ENCODE measurements at regions not wholly inside any gene's neighbourhood (a gene's known extent, or its start where the extent isn't known, plus 50 kb on each side); places are given as distances from the start of the nearest gene placed in this dataset.

- H3K9me3 Mint-ChIP-seq (ENCODE audit: low read depth), result no peaks in the 10 kb centered on the region
- H3K4me1 Mint-ChIP-seq (ENCODE audit: low read depth), result peaks cover 17% of the 10 kb centered on the region
- TF ChIP-seq, protein P1, sequence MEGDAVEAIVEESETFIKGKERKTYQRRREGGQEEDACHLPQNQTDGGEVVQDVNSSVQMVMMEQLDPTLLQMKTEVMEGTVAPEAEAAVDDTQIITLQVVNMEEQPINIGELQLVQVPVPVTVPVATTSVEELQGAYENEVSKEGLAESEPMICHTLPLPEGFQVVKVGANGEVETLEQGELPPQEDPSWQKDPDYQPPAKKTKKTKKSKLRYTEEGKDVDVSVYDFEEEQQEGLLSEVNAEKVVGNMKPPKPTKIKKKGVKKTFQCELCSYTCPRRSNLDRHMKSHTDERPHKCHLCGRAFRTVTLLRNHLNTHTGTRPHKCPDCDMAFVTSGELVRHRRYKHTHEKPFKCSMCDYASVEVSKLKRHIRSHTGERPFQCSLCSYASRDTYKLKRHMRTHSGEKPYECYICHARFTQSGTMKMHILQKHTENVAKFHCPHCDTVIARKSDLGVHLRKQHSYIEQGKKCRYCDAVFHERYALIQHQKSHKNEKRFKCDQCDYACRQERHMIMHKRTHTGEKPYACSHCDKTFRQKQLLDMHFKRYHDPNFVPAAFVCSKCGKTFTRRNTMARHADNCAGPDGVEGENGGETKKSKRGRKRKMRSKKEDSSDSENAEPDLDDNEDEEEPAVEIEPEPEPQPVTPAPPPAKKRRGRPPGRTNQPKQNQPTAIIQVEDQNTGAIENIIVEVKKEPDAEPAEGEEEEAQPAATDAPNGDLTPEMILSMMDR (IDR thresholded peaks at IDR 0.05; ENCODE audit: unreplicated experiment), result no peak
- H3K4me3 Mint-ChIP-seq (ENCODE audit: low read depth), result no peak overlapping the region
- DNase-seq (ENCODE audit: low spot score, unreplicated experiment), result no peak
- no peak overlapping the region for H3K27ac Mint-ChIP-seq
- H3K27me3 Mint-ChIP-seq, result no peaks in the 10 kb centered on the region
- H3K36me3 Mint-ChIP-seq (ENCODE audit: insufficient read depth), result no peaks in the 10 kb centered on the region
Measured at GRCh38 chr20:6580486-6580885, 187.0 kb upstream of the BMP2 start.

GRCh38 chr20:6579824-6580223 is 187.7 kb upstream of the BMP2 start:
- no peaks in the 10 kb centered on the region for H3K27me3 Mint-ChIP-seq
- no peaks in the 10 kb centered on the region for H3K36me3 Mint-ChIP-seq (ENCODE audit: insufficient read depth)
- H3K4me3 Mint-ChIP-seq (ENCODE audit: low read depth), result no peak overlapping the region
- H3K4me1 Mint-ChIP-seq (ENCODE audit: low read depth), result peaks cover 17% of the 10 kb centered on the region
- TF ChIP-seq, protein P1 (IDR thresholded peaks at IDR 0.05; ENCODE audit: unreplicated experiment), result no peak
- H3K27ac Mint-ChIP-seq, result no peak overlapping the region
- H3K9me3 Mint-ChIP-seq (ENCODE audit: low read depth), result no peaks in the 10 kb centered on the region
- no peak for DNase-seq (ENCODE audit: low spot score, unreplicated experiment)

DNA sequence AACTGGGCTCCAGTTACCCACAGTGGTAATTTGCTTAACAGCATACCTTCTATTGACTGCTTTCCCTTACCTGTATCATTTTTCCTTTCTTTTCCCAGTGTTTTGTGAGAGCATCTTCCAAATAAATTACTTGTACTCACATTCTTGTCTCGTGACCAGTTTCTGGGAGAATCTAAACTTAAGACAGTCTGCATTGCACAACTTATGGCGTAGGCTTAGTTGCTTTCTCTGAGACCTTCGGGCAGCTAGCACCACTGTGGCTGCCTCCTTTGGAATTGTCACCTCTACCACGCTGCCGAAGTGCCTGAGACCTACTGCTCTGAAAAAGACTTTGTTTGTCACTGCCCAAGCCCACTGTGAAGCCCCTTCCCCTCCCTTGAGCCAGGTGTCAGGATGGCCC is 188.1 kb upstream of the BMP2 start:
- Mint-ChIP-seq H3K9me3 (ENCODE audit: low read depth) (no peaks in the 10 kb centered on the region), H3K27ac (no peak overlapping the region), H3K4me1 (ENCODE audit: low read depth) (peaks cover 17% of the 10 kb centered on the region), H3K36me3 (ENCODE audit: insufficient read depth) (no peaks in the 10 kb centered on the region), H3K27me3 (no peaks in the 10 kb centered on the region), H3K4me3 (ENCODE audit: low read depth) (no peak overlapping the region)
- TF ChIP-seq, protein P1 (IDR thresholded peaks at IDR 0.05; ENCODE audit: unreplicated experiment), result no peak
- DNase-seq (ENCODE audit: low spot score, unreplicated experiment), result no peak

DNA sequence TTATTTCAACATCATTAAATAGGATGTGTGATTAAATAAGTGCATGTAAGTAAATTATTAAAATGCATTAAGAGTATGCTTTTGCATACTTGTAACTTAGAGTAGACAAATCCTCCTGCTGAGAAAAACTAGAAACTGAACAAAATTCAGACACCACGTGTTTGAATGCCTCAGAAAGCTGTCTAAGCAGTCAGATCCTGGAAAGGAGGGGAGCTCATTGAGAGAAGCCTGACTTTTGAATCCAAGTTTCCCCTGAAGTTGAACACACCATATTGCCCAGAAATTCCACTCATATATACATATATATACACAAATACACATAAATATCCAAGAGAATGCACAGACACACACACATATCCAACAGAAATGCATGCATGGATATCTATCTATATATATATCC is 190.0 kb upstream of the BMP2 start:
- no peak overlapping the region for H3K4me3 Mint-ChIP-seq (ENCODE audit: low read depth)
- no peaks in the 10 kb centered on the region for H3K9me3 Mint-ChIP-seq (ENCODE audit: low read depth)
- peaks cover 15% of the 10 kb centered on the region for H3K4me1 Mint-ChIP-seq (ENCODE audit: low read depth)
- no peak for DNase-seq (ENCODE audit: low spot score, unreplicated experiment)
- TF ChIP-seq, protein P1 (IDR thresholded peaks at IDR 0.05; ENCODE audit: unreplicated experiment), result no peak
- H3K27ac Mint-ChIP-seq, result no peak overlapping the region
- H3K36me3 Mint-ChIP-seq (ENCODE audit: insufficient read depth), result no peaks in the 10 kb centered on the region
- no peaks in the 10 kb centered on the region for H3K27me3 Mint-ChIP-seq

GRCh38 chr20:6576726-6577125 is 190.8 kb upstream of the BMP2 start:
- H3K9me3 Mint-ChIP-seq (ENCODE audit: low read depth), result no peaks in the 10 kb centered on the region
- TF ChIP-seq, protein P1 (IDR thresholded peaks at IDR 0.05; ENCODE audit: unreplicated experiment), result no peak
- no peak overlapping the region for H3K27ac Mint-ChIP-seq

More at GRCh38 chr20:6576726-6577125, 190.8 kb upstream of the BMP2 start:
- no peaks in the 10 kb centered on the region for H3K27me3 Mint-ChIP-seq
- H3K4me1 Mint-ChIP-seq (ENCODE audit: low read depth), result peaks cover 15% of the 10 kb centered on the region
- no peak for DNase-seq (ENCODE audit: low spot score, unreplicated experiment)
- H3K36me3 Mint-ChIP-seq (ENCODE audit: insufficient read depth), result no peaks in the 10 kb centered on the region
- H3K4me3 Mint-ChIP-seq (ENCODE audit: low read depth), result no peak overlapping the region
